Lung (tissue), 11 donors: ENCODE measurements at regions not wholly inside any gene's neighbourhood (a gene's known extent, or its start where the extent isn't known, plus 50 kb on each side); places are given as distances from the start of the nearest gene placed in this dataset.
"Not testable (repeated sequence)": the region's sequence is repeated elsewhere in the genome, so short reads cannot be mapped to it uniquely, and the experiment has no call there.

Experiments used
- ATAC-seq: fragments of 200-7000 bp; cut with Tn5 transposase; one replicate; pipeline ENCODE4 v1.9.1; 2020; ENCODE audit warnings: moderate number of reproducible peaks; ENCODE audit not compliant: insufficient read depth, low FRiP score
- DNase-seq, 3 donors: peaks; one replicate each; pipeline ENCODE4 v3.0.0-alpha.2; 2013 to 2017
- H3K27ac ChIP-seq, 2 donors: one replicate each; pipeline ENCODE4 v1.5.1; 2013; ENCODE audit warnings: mild to moderate bottlenecking in 2 of 2, moderate library complexity in 2 of 2, control low read depth in 1 of 2, inconsistent platforms in 1 of 2, low read depth in 1 of 2, low read length in 1 of 2
- H3K27me3 ChIP-seq, 3 donors: one replicate each; pipeline ENCODE4 v1.5.1; 2013; ENCODE audit warnings: low read length in 2 of 3; ENCODE audit not compliant: control insufficient read depth in 3 of 3, insufficient read depth in 3 of 3
- H3K36me3 ChIP-seq, 4 donors: one replicate each; pipeline ENCODE4 v1.5.1; 2013; ENCODE audit warnings: low read length in 4 of 4, mild to moderate bottlenecking in 1 of 4, moderate library complexity in 1 of 4; ENCODE audit not compliant: control insufficient read depth in 4 of 4, insufficient read depth in 4 of 4
- H3K4me1 ChIP-seq, 5 donors: one replicate each; pipeline ENCODE4 v1.5.1; 2013; ENCODE audit warnings: low read length in 5 of 5, mild to moderate bottlenecking in 2 of 5, moderate library complexity in 1 of 5; ENCODE audit not compliant: control insufficient read depth in 5 of 5, insufficient read depth in 5 of 5
- H3K4me3 ChIP-seq: one replicate; pipeline ENCODE4 v1.5.1; 2013; ENCODE audit warnings: mild to moderate bottlenecking, control low read depth, moderate library complexity
- H3K9ac ChIP-seq, 2 donors: one replicate each; pipeline ENCODE4 v1.5.1; 2013; ENCODE audit warnings: low read length in 2 of 2, control low read depth in 1 of 2; ENCODE audit not compliant: insufficient read depth in 1 of 2
- H3K9me3 ChIP-seq, 4 donors: one replicate each; pipeline ENCODE4 v1.5.1; 2013; ENCODE audit warnings: low read length in 3 of 4, mild to moderate bottlenecking in 1 of 4, moderate library complexity in 1 of 4; ENCODE audit not compliant: control insufficient read depth in 4 of 4, insufficient read depth in 3 of 4
- CTCF ChIP-seq: IDR thresholded peaks from 2 replicates; pipeline ENCODE4 v1.5.1; 2012; ENCODE audit warnings: mild to moderate bottlenecking; ENCODE audit errors: control extremely low read depth, extremely low read depth
- WGBS, 2 donors: extraction: QIAGEN DNeasy Blood & Tissue Kit; methylation state at CpG; one replicate each; pipeline ENCODE4 v1.1.7; 2013; 5-methylcytosine and 5-hydroxymethylcytosine counted together
- donor health status: control.
- donor health status: control.
- donor health status: Bipolar disorder and iron deficiency.
- donor health status: healthy.
- donor health status: DM: yes; HTN: yes; CAD: no.

DNA sequence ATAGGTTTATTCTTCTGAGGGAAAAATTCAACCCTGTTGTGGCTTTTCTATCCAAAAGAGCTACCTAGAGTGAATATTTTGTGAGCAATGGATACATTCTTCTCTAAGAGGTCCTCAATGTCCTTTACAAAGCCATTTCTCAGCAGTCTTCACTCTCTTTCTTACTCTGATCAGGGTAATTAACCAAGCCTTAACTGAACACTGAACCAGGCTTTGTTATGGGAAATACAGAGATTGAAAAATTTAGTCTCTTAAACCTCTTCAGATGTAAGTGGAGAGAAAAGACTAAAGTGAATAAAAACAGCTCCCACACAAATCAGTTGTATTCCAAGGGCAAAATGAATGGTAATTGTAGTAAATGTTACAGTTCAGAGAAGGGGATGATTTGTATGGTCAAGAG lies 64.0 kb upstream of the XIST start:
- DNase-seq, result no peak
- no peak overlapping the region for H3K9ac ChIP-seq
- H3K9me3 ChIP-seq, result no peaks in the 10 kb centered on the region
- ATAC-seq, result no peak
- no peak overlapping the region for H3K27ac ChIP-seq
- peaks cover 0 to 20% (median 9%) of the 10 kb centered on the region in 5 donors for H3K4me1 ChIP-seq
- H3K36me3 ChIP-seq, result no peaks in the 10 kb centered on the region
- H3K4me3 ChIP-seq, result no peak overlapping the region
- H3K27me3 ChIP-seq, result peaks cover 0 to 9% (median 4%) of the 10 kb centered on the region in 3 donors
- TF ChIP-seq CTCF, result no peak

- DNase-seq, ATAC-seq, H3K9me3 ChIP-seq, H3K9ac ChIP-seq, H3K4me3 ChIP-seq, H3K27ac ChIP-seq, H3K36me3 ChIP-seq: not testable (repeated sequence)
- Histone ChIP-seq H3K4me1 (peaks cover 0 to 20% (median 9%) of the 10 kb centered on the region in 5 donors), H3K27me3 (peaks cover 0 to 12% (median 4%) of the 10 kb centered on the region in 3 donors)
Measured at GRCh38 chrX:73914792-73915191, 62.3 kb upstream of the XIST start.

- no peak for ATAC-seq
- TF ChIP-seq CTCF, result no peak
- 53 to 78% methylated on average over 5 of the region's 5 CpGs for WGBS, 2 donors
- Histone ChIP-seq H3K4me1 (peaks cover 0 to 20% (median 9%) of the 10 kb centered on the region in 5 donors), H3K9ac (no peak overlapping the region), H3K27me3 (peaks cover 0 to 4% (median 3%) of the 10 kb centered on the region in 3 donors), H3K4me3 (no peak overlapping the region), H3K9me3 (no peaks in the 10 kb centered on the region), H3K36me3 (no peaks in the 10 kb centered on the region), H3K27ac (no peak overlapping the region)
- DNase-seq, result peak in 2 of 3 donors; percentile 4 to 27
Measured at GRCh38 chrX:73913580-73913979, 61.1 kb upstream of the XIST start.

GRCh38 chrX:73911946-73912345 lies 59.4 kb upstream of the XIST start:
- WGBS, 2 donors, result 89 to 96% methylated on average over 5 of the region's 5 CpGs
- not testable (repeated sequence) for H3K27ac ChIP-seq, H3K4me1 ChIP-seq, H3K9me3 ChIP-seq, H3K4me3 ChIP-seq, H3K27me3 ChIP-seq, ATAC-seq, H3K36me3 ChIP-seq, H3K9ac ChIP-seq, DNase-seq

- 85 to 100% methylated on average over 2 of the region's 2 CpGs for WGBS, 2 donors
- DNase-seq, H3K4me3 ChIP-seq, ATAC-seq, H3K4me1 ChIP-seq, H3K27ac ChIP-seq, H3K36me3 ChIP-seq, H3K9ac ChIP-seq, H3K27me3 ChIP-seq: not testable (repeated sequence)
- peaks cover 0 to 12% (median 3%) of the 10 kb centered on the region in 4 donors for H3K9me3 ChIP-seq
Measured at GRCh38 chrX:73905749-73906374, 53.3 kb upstream of the XIST start.
